Upper lobe of left lung (tissue), 6 donors: ENCODE measurements at regions not wholly inside any gene's neighbourhood (a gene's known extent, or its start where the extent isn't known, plus 50 kb on each side); places are given as distances from the start of the nearest gene placed in this dataset.

ENCODE experiments used
- ATAC-seq, 2 donors: fragments of 200-7000 bp; cut with Tn5 transposase; one replicate each; pipeline ENCODE4 v1.9.1; 2022; ENCODE audit warnings: mild to moderate bottlenecking in 2 of 2, moderate library complexity in 2 of 2; ENCODE audit not compliant: low FRiP score in 2 of 2
- DNase-seq, 2 donors: peaks; one replicate each; pipeline ENCODE4 v3.0.0-alpha.2; 2019 to 2020
- H3K27ac ChIP-seq, 4 donors: fragments of 200-600 bp; sonication (generic); one replicate each; pipeline ENCODE4 v1.5.1; 2016 to 2019
- H3K27me3 ChIP-seq, 4 donors: fragments of 200-600 bp; sonication (generic); one replicate each; pipeline ENCODE4 v1.5.1; 2017 to 2019
- H3K36me3 ChIP-seq, 4 donors: fragments of 200-600 bp; sonication (generic); one replicate each; pipeline ENCODE4 v1.5.1; 2016 to 2019
- H3K4me1 ChIP-seq, 4 donors: fragments of 200-600 bp; sonication (generic); one replicate each; pipeline ENCODE4 v1.5.1; 2018 to 2019
- H3K4me3 ChIP-seq, 4 donors: fragments of 200-600 bp; sonication (generic); one replicate each; pipeline ENCODE4 v1.5.1; 2017 to 2019; ENCODE audit warnings: mild to moderate bottlenecking in 2 of 4, moderate library complexity in 1 of 4
- H3K9me3 ChIP-seq, 4 donors: fragments of 200-600 bp; sonication (generic); one replicate each; pipeline ENCODE4 v1.5.1; 2018 to 2019
- CTCF ChIP-seq, 6 experiments: fragments of 450-650 bp in 4 of 6; fragments of 200-600 bp in 2 of 6; sonication (generic) in 2 of 6; IDR thresholded peaks; one replicate each; pipeline ENCODE4 v1.5.1; 2016 to 2019; ENCODE audit warnings: antibody characterized with exemption in 6 of 6
- EP300 ChIP-seq, 4 donors: sonication (generic); formaldehyde crosslinking; IDR thresholded peaks; one replicate each; pipeline ENCODE4 v1.5.1; 2017; ENCODE audit warnings: antibody characterized with exemption in 4 of 4, control low read depth in 2 of 4
- POLR2A ChIP-seq, 4 donors: fragments of 450-650 bp; IDR thresholded peaks; one replicate each; pipeline ENCODE4 v1.5.1; 2016 to 2017; ENCODE audit warnings: antibody characterized with exemption in 4 of 4, mild to moderate bottlenecking in 2 of 4
- POLR2AphosphoS5 ChIP-seq, 2 donors: sonication (generic); formaldehyde crosslinking; IDR thresholded peaks; one replicate each; pipeline ENCODE4 v1.5.1; 2017; ENCODE audit warnings: antibody characterized with exemption in 2 of 2
- WGBS, 2 donors: methylation state at CpG; one replicate each; pipeline ENCODE4 v1.1.5; 2017 to 2018; 5-methylcytosine and 5-hydroxymethylcytosine counted together
- donor health status: DM: no; HTN: no; CAD: no; lungs with moderate emphysema.
- donor health status: DM: no; HTN: yes; CAD: no; lungs with severe emphysema.

- DNase-seq (peak in 1 of 2 donors; percentile 37), ATAC-seq (no peak)
- Histone ChIP-seq H3K36me3 (no peaks in the 10 kb centered on the region), H3K4me3 (no peak overlapping the region), H3K4me1 (peaks cover 0 to 18% (median 2%) of the 10 kb centered on the region in 4 donors), H3K27ac (no peak overlapping the region), H3K27me3 (no peaks in the 10 kb centered on the region), H3K9me3 (no peaks in the 10 kb centered on the region)
- WGBS, 2 donors, result 71 to 90% methylated on average over 1 to 4 of the region's 4 CpGs
- TF ChIP-seq POLR2A (IDR thresholded peaks at IDR 0.05) (no peak), EP300 (IDR thresholded peaks at IDR 0.05) (no peak), CTCF (IDR thresholded peaks at IDR 0.05) (no peak), POLR2AphosphoS5 (IDR thresholded peaks at IDR 0.05) (no peak)
Observed at GRCh38 chr11:119905162-119905561, 176.2 kb upstream of the NECTIN1 start.

DNA sequence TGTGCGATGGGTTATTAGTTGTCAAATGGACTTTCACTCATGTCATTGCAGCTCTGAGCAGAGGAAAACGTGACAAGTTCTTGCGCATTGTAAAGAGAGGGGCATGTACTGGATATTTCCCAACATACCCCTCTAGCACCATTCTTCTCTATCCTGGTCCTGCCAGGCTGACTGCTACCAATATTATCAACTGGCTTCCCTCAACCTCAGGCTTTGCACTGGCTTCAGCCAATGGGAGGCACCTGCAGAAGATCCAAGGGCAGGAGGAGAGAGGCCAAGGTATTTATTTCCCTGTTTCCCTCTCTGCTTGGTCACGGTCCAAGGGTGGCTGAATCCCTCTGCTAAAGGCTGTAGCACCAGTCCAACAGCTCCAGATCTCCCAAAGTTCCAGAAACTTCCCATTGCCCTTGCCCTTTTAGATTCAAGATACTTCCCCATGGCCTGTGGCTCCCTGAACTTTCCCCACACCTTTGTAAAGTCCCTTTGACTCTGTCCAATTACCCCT is 175.6 kb upstream of the NECTIN1 start:
- ATAC-seq (no peak), DNase-seq (no peak)
- Histone ChIP-seq H3K4me1 (peaks cover 0 to 18% (median 2%) of the 10 kb centered on the region in 4 donors), H3K4me3 (no peak overlapping the region), H3K9me3 (no peaks in the 10 kb centered on the region), H3K36me3 (no peaks in the 10 kb centered on the region), H3K27me3 (no peaks in the 10 kb centered on the region), H3K27ac (no peak overlapping the region)
- 78 to 89% methylated on average over 4 of the region's 4 CpGs for WGBS, 2 donors
- TF ChIP-seq POLR2AphosphoS5 (IDR thresholded peaks at IDR 0.05), result no peak
- no peak for TF ChIP-seq CTCF (IDR thresholded peaks at IDR 0.05)
- no peak for TF ChIP-seq POLR2A (IDR thresholded peaks at IDR 0.05)
- no peak for TF ChIP-seq EP300 (IDR thresholded peaks at IDR 0.05)

- DNase-seq (no peak), ATAC-seq (no peak)
- H3K27ac ChIP-seq, result no peak overlapping the region
- peaks cover 0 to 18% (median 2%) of the 10 kb centered on the region in 4 donors for H3K4me1 ChIP-seq
- no peak overlapping the region for H3K4me3 ChIP-seq
- WGBS, 2 donors, result 85 to 96% methylated on average over 7 to 8 of the region's 8 CpGs
- no peaks in the 10 kb centered on the region for H3K27me3 ChIP-seq
- no peak for TF ChIP-seq CTCF (IDR thresholded peaks at IDR 0.05)
- no peak for TF ChIP-seq POLR2AphosphoS5 (IDR thresholded peaks at IDR 0.05)
- TF ChIP-seq EP300 (IDR thresholded peaks at IDR 0.05), result no peak
- no peak for TF ChIP-seq POLR2A (IDR thresholded peaks at IDR 0.05)
- H3K9me3 ChIP-seq, result no peaks in the 10 kb centered on the region
- H3K36me3 ChIP-seq, result no peaks in the 10 kb centered on the region
Observed at GRCh38 chr11:119903821-119904220, 174.8 kb upstream of the NECTIN1 start.

- Histone ChIP-seq H3K4me1 (peaks cover 0 to 18% (median 2%) of the 10 kb centered on the region in 4 donors), H3K27me3 (no peaks in the 10 kb centered on the region), H3K9me3 (no peaks in the 10 kb centered on the region), H3K36me3 (no peaks in the 10 kb centered on the region), H3K4me3 (no peak overlapping the region), H3K27ac (no peak overlapping the region)
- no peak for ATAC-seq
- no peak for TF ChIP-seq POLR2AphosphoS5 (IDR thresholded peaks at IDR 0.05)
- WGBS, 2 donors, result 61 to 76% methylated on average over 5 of the region's 5 CpGs
- DNase-seq, result no peak
Observed at GRCh38 chr11:119903389-119903788, 174.4 kb upstream of the NECTIN1 start.

DNA sequence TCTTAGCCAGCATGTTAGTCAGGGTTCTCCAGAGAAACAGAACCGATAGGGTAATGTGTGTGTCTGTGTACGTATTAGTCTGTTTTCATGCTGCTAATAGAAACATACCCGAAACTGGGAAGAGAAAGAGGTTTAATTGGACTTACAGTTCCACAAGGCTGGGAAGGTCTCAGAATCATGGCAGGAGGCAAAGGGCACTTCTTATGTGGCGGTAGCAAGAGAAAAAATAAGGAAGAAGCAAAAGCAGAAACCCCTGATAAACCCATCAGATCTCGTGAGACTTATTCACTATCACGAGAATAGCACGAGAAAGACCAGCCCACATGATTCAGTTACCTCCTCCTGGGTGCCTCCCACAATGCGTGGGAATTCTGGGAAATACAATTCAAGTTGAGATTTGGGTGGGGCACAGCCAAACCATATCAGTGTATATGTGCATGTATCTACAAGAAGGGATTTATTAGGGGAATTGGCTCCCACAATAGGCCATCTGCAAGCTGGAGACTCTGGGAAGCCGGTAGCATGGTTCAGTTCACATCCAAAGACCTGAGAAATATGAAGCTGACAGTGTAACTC is 173.7 kb upstream of the NECTIN1 start:
- no peak for TF ChIP-seq CTCF (IDR thresholded peaks at IDR 0.05)
- no peak for TF ChIP-seq POLR2A (IDR thresholded peaks at IDR 0.05)
- TF ChIP-seq POLR2AphosphoS5 (IDR thresholded peaks at IDR 0.05), result no peak
- TF ChIP-seq EP300 (IDR thresholded peaks at IDR 0.05), result no peak
- H3K4me1 ChIP-seq, result peaks cover 0 to 18% (median 2%) of the 10 kb centered on the region in 4 donors
- no peak for ATAC-seq
- WGBS, 2 donors, result 84 to 87% methylated on average over 9 of the region's 9 CpGs
- no peak overlapping the region for H3K27ac ChIP-seq
- H3K27me3 ChIP-seq, result no peaks in the 10 kb centered on the region
- no peak for DNase-seq
- H3K4me3 ChIP-seq, result no peak overlapping the region
- H3K36me3 ChIP-seq, result no peaks in the 10 kb centered on the region
- H3K9me3 ChIP-seq, result no peaks in the 10 kb centered on the region
